ENCODE measurements at regions not wholly inside any gene's neighbourhood (a gene's known extent, or its start where the extent isn't known, plus 50 kb on each side); places are given as distances from the start of the nearest gene placed in this dataset.

DNA sequence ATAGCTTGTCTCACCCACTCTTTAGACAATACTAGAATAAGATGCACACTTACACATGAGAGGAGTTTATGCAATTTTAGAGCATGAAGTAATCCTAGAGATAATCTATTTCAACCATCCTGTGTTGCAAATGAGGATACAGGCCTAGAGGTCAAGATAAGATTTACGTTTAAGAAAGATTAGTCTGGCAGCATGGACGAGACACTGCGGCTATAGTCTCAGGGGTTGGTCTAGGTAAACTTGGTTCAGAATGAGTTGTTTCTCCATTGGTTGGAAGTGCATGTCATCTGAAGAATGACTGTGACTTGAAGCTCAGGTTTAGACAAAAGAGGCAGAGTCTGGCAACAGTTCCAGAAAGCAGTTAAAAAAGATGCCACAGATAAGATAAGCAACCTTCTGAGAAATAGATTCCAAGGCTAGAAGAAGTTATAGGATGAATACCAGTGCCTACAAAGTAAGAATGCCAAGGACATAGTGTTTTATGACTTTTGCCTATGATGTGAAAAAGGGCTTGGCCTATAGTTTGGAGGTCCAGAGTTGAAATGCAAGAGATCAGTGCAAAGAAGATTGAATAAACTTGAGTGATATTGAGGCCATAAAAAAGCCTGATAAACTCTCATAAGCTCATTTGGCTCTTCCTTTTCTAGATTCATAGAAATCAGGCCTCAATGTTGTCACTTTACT lies 631.0 kb downstream of the SQOR start:
- in situ Hi-C loops (cut with HindIII; ENCODE audit: low sequenced_read_pairs), result no loop called here
- H3K4me3 ChIP-seq (ENCODE audit: low read depth, low read length), result no peak overlapping the region
- no peak for DNase-seq (ENCODE audit: low read depth, low spot score)
- no peak for TF ChIP-seq CTCF (IDR thresholded peaks at IDR 0.05; ENCODE audit: low read depth, low read length)

DNA sequence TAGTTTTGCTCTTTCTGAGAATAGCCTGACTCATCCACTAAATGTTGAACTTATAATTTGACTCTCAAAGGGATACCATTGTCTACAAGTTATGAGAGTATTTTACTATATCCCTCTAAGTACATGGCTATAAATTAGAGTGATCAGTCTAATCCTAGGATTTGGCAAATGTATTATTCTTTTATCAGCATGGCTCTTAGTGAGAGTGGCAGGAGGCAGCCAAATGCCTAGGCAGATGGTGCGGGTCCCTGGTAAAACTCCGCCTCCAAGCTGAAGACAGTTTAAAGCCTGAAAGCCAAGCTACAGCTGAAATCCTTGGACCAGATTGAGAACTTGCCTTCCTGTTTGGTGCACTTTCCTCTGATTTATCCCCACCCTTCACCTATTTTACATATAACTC lies 631.8 kb downstream of the SQOR start:
- no peak overlapping the region for H3K4me3 ChIP-seq (ENCODE audit: low read depth, low read length)

DNA sequence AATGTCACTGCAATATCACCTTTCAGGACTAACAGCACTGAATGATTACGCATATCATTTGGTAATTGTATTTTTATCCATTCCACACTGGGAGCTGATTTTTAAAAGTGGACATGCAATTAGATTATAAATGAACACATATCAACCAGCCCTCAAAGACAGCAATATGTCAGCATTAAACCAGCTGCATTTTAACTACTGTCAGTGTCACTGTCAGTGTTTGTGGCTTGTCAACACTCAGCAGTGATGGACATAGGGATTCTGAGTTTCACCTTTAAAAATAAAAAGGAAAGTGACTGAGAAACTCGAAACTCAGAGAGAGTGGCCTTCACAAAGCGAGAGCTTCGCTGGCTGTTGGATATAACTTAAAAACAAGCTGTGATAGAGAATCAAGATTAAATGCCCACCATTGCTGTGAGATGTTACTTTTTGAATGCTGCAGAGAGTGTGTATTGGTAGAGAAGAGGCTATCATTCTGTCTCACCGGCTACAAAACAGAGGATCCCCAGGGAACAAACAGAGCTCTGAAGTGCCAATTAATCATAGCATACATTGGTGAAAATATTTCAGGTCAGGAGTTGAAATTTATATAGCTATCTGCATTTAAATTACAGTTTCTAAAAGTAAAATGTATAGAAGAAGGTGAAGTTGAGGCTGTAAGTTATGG lies 635.8 kb downstream of the SQOR start:
- DNase-seq (ENCODE audit: low read depth, low spot score), result no peak
- TF ChIP-seq CTCF (IDR thresholded peaks at IDR 0.05; ENCODE audit: low read depth, low read length), result no peak
- H3K4me3 ChIP-seq (ENCODE audit: low read depth, low read length), result no peak overlapping the region
- in situ Hi-C loops (cut with HindIII; ENCODE audit: low sequenced_read_pairs), result no loop called here

More for the DNA sequence above, 631.8 kb downstream of the SQOR start:
- in situ Hi-C loops (cut with HindIII; ENCODE audit: low sequenced_read_pairs), result no loop called here
- TF ChIP-seq CTCF (IDR thresholded peaks at IDR 0.05; ENCODE audit: low read depth, low read length), result no peak
- no peak for DNase-seq (ENCODE audit: low read depth, low spot score)

DNA sequence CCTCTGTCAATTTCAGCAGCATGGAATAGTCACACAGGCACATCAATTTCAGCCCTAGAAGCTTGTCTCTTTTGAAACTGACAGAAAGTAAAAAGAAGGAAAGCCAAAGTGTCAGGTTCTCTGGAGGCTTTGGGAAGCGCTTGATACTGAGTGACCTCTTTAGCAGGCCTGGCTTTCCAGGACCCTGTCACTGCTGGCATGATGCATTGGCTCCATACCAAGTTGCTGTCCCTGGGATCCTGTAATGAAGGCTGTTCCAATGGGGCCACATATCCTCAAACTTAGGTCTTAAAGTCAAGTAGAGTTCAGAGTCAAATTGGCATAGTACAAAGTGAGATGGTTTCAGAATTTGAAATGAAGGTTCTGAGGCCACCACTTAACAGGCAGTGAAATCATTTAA lies 640.9 kb downstream of the SQOR start:
- in situ Hi-C loops (cut with HindIII; ENCODE audit: low sequenced_read_pairs), result no loop called here
- no peak for DNase-seq (ENCODE audit: low read depth, low spot score)
- TF ChIP-seq CTCF (IDR thresholded peaks at IDR 0.05; ENCODE audit: low read depth, low read length), result no peak
- no peak overlapping the region for H3K4me3 ChIP-seq (ENCODE audit: low read depth, low read length)

- DNase-seq (ENCODE audit: low read depth, low spot score), result no peak
- TF ChIP-seq CTCF (IDR thresholded peaks at IDR 0.05; ENCODE audit: low read depth, low read length), result no peak
- H3K4me3 ChIP-seq (ENCODE audit: low read depth, low read length), result no peak overlapping the region
- in situ Hi-C loops (cut with HindIII; ENCODE audit: low sequenced_read_pairs), result no loop called here
Observed at GRCh38 chr15:46277451-46277850, 642.6 kb downstream of the SQOR start.

DNA sequence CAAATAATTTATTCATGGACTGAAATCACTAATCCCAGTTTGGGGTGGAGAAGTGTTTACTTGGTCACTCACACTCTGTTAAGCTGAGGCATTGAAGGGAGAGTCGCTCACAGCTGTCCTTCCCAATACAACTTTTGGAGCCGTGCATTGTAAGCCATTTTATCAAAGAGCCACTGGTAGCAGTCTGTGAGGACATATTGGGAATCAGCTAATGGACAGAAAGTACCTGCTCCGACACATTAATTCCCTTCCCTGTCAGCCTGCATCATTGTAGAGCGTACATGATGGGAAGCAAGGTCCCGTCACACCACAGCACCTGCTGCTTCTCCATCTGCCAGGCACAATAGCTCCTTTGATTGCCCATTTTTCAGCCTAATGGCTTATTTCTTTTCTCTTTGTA lies 643.2 kb downstream of the SQOR start:
- no peak for TF ChIP-seq CTCF (IDR thresholded peaks at IDR 0.05; ENCODE audit: low read depth, low read length)
- DNase-seq (ENCODE audit: low read depth, low spot score), result no peak
- no peak overlapping the region for H3K4me3 ChIP-seq (ENCODE audit: low read depth, low read length)
- in situ Hi-C loops (cut with HindIII; ENCODE audit: low sequenced_read_pairs), result no loop called here
